CD14-positive monocyte (primary cell): ENCODE measurements at regions not wholly inside any gene's neighbourhood (a gene's known extent, or its start where the extent isn't known, plus 50 kb on each side); places are given as distances from the start of the nearest gene placed in this dataset.

Experiments
- DNase-seq, 3 donors: peaks; one replicate each; pipeline ENCODE4 v3.0.0-alpha.2; 2011 to 2022
- H2AFZ ChIP-seq: 2 replicates; pipeline ENCODE4 v1.6.0; 2012; ENCODE audit warnings: mild to moderate bottlenecking, low read depth, low read length, inconsistent platforms; ENCODE audit not compliant: insufficient read depth, poor library complexity, severe bottlenecking
- H3K27ac ChIP-seq, 2 donors: 1 replicate in 1 of 2; 2 replicates in 1 of 2; pipeline ENCODE4 v1.5.1; 2012 to 2013; ENCODE audit warnings: low read length in 2 of 2, control low read depth in 1 of 2, inconsistent platforms in 1 of 2, low read depth in 1 of 2, mild to moderate bottlenecking in 1 of 2
- H3K27me3 ChIP-seq, 2 donors: one replicate each; pipeline versions ENCODE4 v1.6.0 to v1.6.1; 2011 to 2013; ENCODE audit warnings: low read length in 2 of 2; ENCODE audit not compliant: control insufficient read depth in 2 of 2, insufficient read depth in 2 of 2
- H3K36me3 ChIP-seq, 2 donors: replicated peaks in 1 of 2; 1 replicate in 1 of 2; 2 replicates in 1 of 2; pipeline versions ENCODE4 v1.5.1 to v1.6.1; 2012 to 2013; ENCODE audit warnings: low read length in 2 of 2, control low read depth in 1 of 2, inconsistent platforms in 1 of 2, mild to moderate bottlenecking in 1 of 2; ENCODE audit not compliant: insufficient read depth in 2 of 2, control insufficient read depth in 1 of 2
- H3K4me1 ChIP-seq, 2 donors: 1 replicate in 1 of 2; 2 replicates in 1 of 2; pipeline versions ENCODE4 v1.5.1 to v1.6.1; 2012 to 2013; ENCODE audit warnings: low read length in 2 of 2, control low read depth in 1 of 2, inconsistent platforms in 1 of 2, mild to moderate bottlenecking in 1 of 2, moderate library complexity in 1 of 2; ENCODE audit not compliant: insufficient read depth in 2 of 2, control insufficient read depth in 1 of 2
- H3K4me2 ChIP-seq: replicated peaks from 2 replicates; pipeline ENCODE3; 2012; ENCODE audit warnings: low read length, moderate library complexity, mild to moderate bottlenecking; ENCODE audit not compliant: poor library complexity, severe bottlenecking; ENCODE audit errors: extremely low read depth
- H3K4me3 ChIP-seq, 3 experiments: fragments of 200-600 bp in 1 of 3; sonication (generic) in 1 of 3; replicated peaks in 1 of 3; 1 replicate in 2 of 3; 2 replicates in 1 of 3; pipeline ENCODE4 v1.5.1; 2011 to 2013; ENCODE audit warnings: low read length in 3 of 3, mild to moderate bottlenecking in 3 of 3, control low read depth in 2 of 3, low read depth in 2 of 3, inconsistent platforms in 1 of 3, moderate library complexity in 1 of 3
- H3K79me2 ChIP-seq: 2 replicates; pipeline ENCODE4 v1.6.0; 2012; ENCODE audit warnings: mild to moderate bottlenecking, control low read depth, inconsistent platforms, low read length, moderate library complexity; ENCODE audit not compliant: insufficient read depth
- H3K9ac ChIP-seq: 2 replicates; pipeline ENCODE4 v1.6.0; 2017; ENCODE audit warnings: low read length, mild to moderate bottlenecking; ENCODE audit not compliant: insufficient read depth, poor library complexity, severe bottlenecking
- H3K9me3 ChIP-seq, 2 donors: replicated peaks in 1 of 2; 1 replicate in 1 of 2; 2 replicates in 1 of 2; pipeline versions ENCODE4 v1.5.1 to v1.6.1; 2012 to 2013; ENCODE audit warnings: low read length in 2 of 2, control low read depth in 1 of 2; ENCODE audit not compliant: control insufficient read depth in 1 of 2, insufficient read depth in 1 of 2
- H4K20me1 ChIP-seq: 2 replicates; pipeline ENCODE4 v1.6.0; 2012; ENCODE audit warnings: mild to moderate bottlenecking, low read length, control low read depth, moderate library complexity; ENCODE audit not compliant: insufficient read depth
- H3K27ac Mint-ChIP-seq, 7 donors: one replicate each; pipeline ENCODE4 v1.8.0; 2020; ENCODE audit warnings: mild to moderate bottlenecking in 7 of 7, mixed read lengths in 7 of 7, moderate library complexity in 6 of 7, inconsistent platforms in 2 of 7
- H3K27me3 Mint-ChIP-seq, 3 donors: one replicate each; pipeline ENCODE4 v1.8.0; 2021 to 2022; ENCODE audit warnings: low read depth in 3 of 3, mild to moderate bottlenecking in 3 of 3, mixed read lengths in 3 of 3, moderate library complexity in 3 of 3, inconsistent platforms in 1 of 3
- H3K36me3 Mint-ChIP-seq, 2 donors: one replicate each; pipeline ENCODE4 v1.8.0; 2020; ENCODE audit warnings: mixed read lengths in 2 of 2, inconsistent platforms in 1 of 2, mild to moderate bottlenecking in 1 of 2
- H3K4me1 Mint-ChIP-seq: one replicate; pipeline ENCODE4 v1.8.0; 2020; ENCODE audit warnings: mild to moderate bottlenecking, mixed read lengths
- H3K4me3 Mint-ChIP-seq, 2 donors: one replicate each; pipeline ENCODE4 v1.8.0; 2020; ENCODE audit warnings: mild to moderate bottlenecking in 2 of 2, mixed read lengths in 2 of 2, moderate library complexity in 1 of 2
- H3K9me3 Mint-ChIP-seq, 7 donors: one replicate each; pipeline ENCODE4 v1.8.0; 2020 to 2022; ENCODE audit warnings: mixed read lengths in 7 of 7, mild to moderate bottlenecking in 6 of 7, moderate library complexity in 6 of 7, inconsistent platforms in 2 of 7
- CTCF ChIP-seq: fragments of 200-600 bp; IDR thresholded peaks from one replicate; pipeline ENCODE4 v1.8.0; 2022; ENCODE audit warnings: antibody characterized with exemption, mild to moderate bottlenecking
- WGBS: methylation state at CpG from one replicate; pipeline ENCODE4 v1.1.5; 2013; ENCODE audit warnings: missing lambda C conversion rate; ENCODE audit not compliant: insufficient coverage; 5-methylcytosine and 5-hydroxymethylcytosine counted together
- intact Hi-C, 2 donors: fragments of 100-400 bp; cut with micrococcal nuclease; formaldehyde crosslinking; loops; one replicate each; pipeline versions ENCODE4 v1.15.0 to v1.15.1; 2023

- Histone ChIP-seq H3K27ac (no peak overlapping the region), H3K4me2 (no peak overlapping the region), H3K9me3 (peaks cover 19 to 38% of the 10 kb centered on the region in 2 donors), H2AFZ (no peak overlapping the region), H4K20me1 (no peaks in the 10 kb centered on the region), H3K36me3 (no peaks in the 10 kb centered on the region), H3K79me2 (no peaks in the 10 kb centered on the region), H3K27me3 (no peaks in the 10 kb centered on the region), H3K9ac (no peak overlapping the region), H3K4me3 (no peak overlapping the region), H3K4me1 (no peaks in the 10 kb centered on the region)
- intact Hi-C loops, result no loop called here
- Mint-ChIP-seq H3K27me3 (peaks cover 0 to 4% (median 3%) of the 10 kb centered on the region in 3 donors), H3K27ac (no peak overlapping the region), H3K4me3 (no peak overlapping the region), H3K4me1 (no peaks in the 10 kb centered on the region), H3K9me3 (peaks cover 7 to 32% (median 24%) of the 10 kb centered on the region in 7 donors), H3K36me3 (no peaks in the 10 kb centered on the region)
- no peak for TF ChIP-seq CTCF
- WGBS, result 94% methylated on average over 13 of the region's 14 CpGs
- no peak for DNase-seq
Observed at GRCh38 chr4:45530498-45530897, 593.4 kb downstream of the GABRG1 start.

GRCh38 chr4:45527160-45527559 is 596.7 kb downstream of the GABRG1 start:
- Mint-ChIP-seq H3K36me3 (no peaks in the 10 kb centered on the region), H3K9me3 (peaks cover 5 to 24% (median 14%) of the 10 kb centered on the region in 7 donors), H3K4me3 (no peak overlapping the region), H3K27me3 (peaks cover 0 to 3% (median 2%) of the 10 kb centered on the region in 3 donors), H3K4me1 (no peaks in the 10 kb centered on the region), H3K27ac (no peak overlapping the region)
- no peak for DNase-seq
- H3K27me3 ChIP-seq, result no peaks in the 10 kb centered on the region
- H3K27ac ChIP-seq, result no peak overlapping the region
- peaks cover 19 to 23% of the 10 kb centered on the region in 2 donors for H3K9me3 ChIP-seq
- TF ChIP-seq CTCF, result no peak
- no peak overlapping the region for H2AFZ ChIP-seq
- no peak overlapping the region for H3K4me2 ChIP-seq
- H3K36me3 ChIP-seq, result no peaks in the 10 kb centered on the region
- WGBS, result no CpG with 5 or more reads among the region's 3 CpGs
- intact Hi-C loops, result no loop called here
- H3K4me1 ChIP-seq, result no peaks in the 10 kb centered on the region
- H3K79me2 ChIP-seq, result no peaks in the 10 kb centered on the region
- H4K20me1 ChIP-seq, result no peaks in the 10 kb centered on the region
- no peak overlapping the region for H3K9ac ChIP-seq
- H3K4me3 ChIP-seq, result no peak overlapping the region
